ENCODE measurements at regions not wholly inside any gene's neighbourhood (a gene's known extent, or its start where the extent isn't known, plus 50 kb on each side); places are given as distances from the start of the nearest gene placed in this dataset.
"Not testable (repeated sequence)": the region's sequence is repeated elsewhere in the genome, so short reads cannot be mapped to it uniquely, and the experiment has no call there.

DNA sequence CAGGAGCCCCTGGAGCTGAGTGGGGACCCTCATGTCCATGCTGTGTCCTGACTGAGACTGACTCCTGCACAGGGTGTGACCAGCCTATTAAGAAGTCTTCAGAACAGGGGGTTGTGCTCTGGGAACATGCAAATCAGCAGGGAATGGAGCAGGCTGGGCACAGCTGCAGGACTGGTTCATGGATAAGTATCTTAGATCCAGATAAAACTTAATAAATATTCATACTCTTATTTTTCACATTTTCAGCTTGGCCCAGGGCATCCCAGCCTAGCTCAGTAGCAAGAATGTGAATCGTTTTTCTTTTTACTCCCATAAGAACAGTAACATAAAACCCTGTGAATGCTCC, 479.7 kb downstream of the RPIA start:
- H3K27ac ChIP-seq (ENCODE audit: low read depth, low read length); H2BK5ac ChIP-seq (ENCODE audit: low read length); H3K56ac ChIP-seq (ENCODE audit: low read length); H2AK5ac ChIP-seq (ENCODE audit: low read length); H4K8ac ChIP-seq (ENCODE audit: low read depth, low read length); H3K18ac ChIP-seq (ENCODE audit: low read length); H3K9ac ChIP-seq (ENCODE audit: low read length); H3K79me2 ChIP-seq (ENCODE audit: control insufficient read depth, insufficient read depth, low read length); H3K36me3 ChIP-seq (ENCODE audit: control insufficient read depth, insufficient read depth, low read length); H3K4me1 ChIP-seq (ENCODE audit: control insufficient read depth, low read depth, low read length); H2BK15ac ChIP-seq (replicated peaks; ENCODE audit: low read depth); H3K27me3 ChIP-seq (ENCODE audit: insufficient read depth, low read length, poor library complexity); H2BK120ac ChIP-seq (ENCODE audit: low read depth, low read length); DNase-seq; H3K4me2 ChIP-seq (ENCODE audit: low read length); H3K4me3 ChIP-seq (ENCODE audit: low read length); H3K23ac ChIP-seq (ENCODE audit: low read length); H4K5ac ChIP-seq (ENCODE audit: low read length); H3K79me1 ChIP-seq (ENCODE audit: low read length); H3K4ac ChIP-seq (ENCODE audit: low read depth, low read length): not testable (repeated sequence)
- WGBS (ENCODE audit: extremely low coverage, insufficient coverage, low lambda C conversion rate), result no CpG with 5 or more reads among the region's 1 CpG

DNA sequence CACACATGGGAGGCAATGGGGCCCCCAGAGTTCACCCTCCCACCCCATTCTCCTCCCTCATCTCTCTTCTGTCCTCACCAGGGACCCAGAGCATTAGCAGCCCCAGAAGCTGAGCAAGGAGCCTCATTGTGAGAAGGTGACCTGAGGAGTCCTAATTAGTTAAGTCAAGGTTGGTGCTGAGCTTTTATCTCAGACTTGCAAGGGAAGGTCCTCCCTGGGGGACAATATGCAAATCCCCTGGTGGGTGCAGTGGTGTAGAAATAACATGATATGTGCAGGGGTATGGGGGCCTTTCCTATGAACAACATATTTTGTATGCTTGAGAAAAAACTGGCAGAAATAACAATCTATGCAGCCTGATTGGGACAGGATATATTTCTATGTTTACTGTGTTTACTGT, 485.5 kb downstream of the RPIA start:
- H2BK5ac ChIP-seq (ENCODE audit: low read length); H2AK5ac ChIP-seq (ENCODE audit: low read length); H4K8ac ChIP-seq (ENCODE audit: low read depth, low read length); DNase-seq; H3K4ac ChIP-seq (ENCODE audit: low read depth, low read length); H3K4me2 ChIP-seq (ENCODE audit: low read length); H3K79me1 ChIP-seq (ENCODE audit: low read length); H4K5ac ChIP-seq (ENCODE audit: low read length); H3K36me3 ChIP-seq (ENCODE audit: control insufficient read depth, insufficient read depth, low read length); H3K18ac ChIP-seq (ENCODE audit: low read length); H3K79me2 ChIP-seq (ENCODE audit: control insufficient read depth, insufficient read depth, low read length); H3K56ac ChIP-seq (ENCODE audit: low read length); H3K27ac ChIP-seq (ENCODE audit: low read depth, low read length); H3K4me1 ChIP-seq (ENCODE audit: control insufficient read depth, low read depth, low read length); H3K4me3 ChIP-seq (ENCODE audit: low read length); H3K9ac ChIP-seq (ENCODE audit: low read length); H2BK15ac ChIP-seq (replicated peaks; ENCODE audit: low read depth); H3K27me3 ChIP-seq (ENCODE audit: insufficient read depth, low read length, poor library complexity); H3K23ac ChIP-seq (ENCODE audit: low read length); H2BK120ac ChIP-seq (ENCODE audit: low read depth, low read length): not testable (repeated sequence)

DNA sequence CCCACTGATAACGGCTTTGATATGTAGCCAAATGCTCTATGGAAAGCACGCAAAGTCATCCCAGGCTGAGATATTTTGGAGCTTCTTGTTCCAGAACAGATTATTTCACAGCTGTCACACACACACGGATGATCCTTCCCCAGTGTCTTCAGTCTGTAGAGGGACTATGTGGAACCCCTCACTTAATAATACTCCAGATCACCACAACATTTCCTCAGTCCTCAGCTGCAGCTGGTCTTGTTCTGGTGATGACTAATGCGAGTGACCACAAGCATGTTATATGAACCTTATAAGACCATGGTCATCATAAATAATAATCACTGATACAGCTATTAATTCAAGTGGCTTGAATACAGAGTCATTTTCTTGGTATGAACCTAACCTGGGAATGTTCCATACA, 490.7 kb downstream of the RPIA start:
- not testable (repeated sequence) for H3K4ac ChIP-seq (ENCODE audit: low read depth, low read length); H3K79me2 ChIP-seq (ENCODE audit: control insufficient read depth, insufficient read depth, low read length); H3K18ac ChIP-seq (ENCODE audit: low read length); H3K79me1 ChIP-seq (ENCODE audit: low read length); H4K8ac ChIP-seq (ENCODE audit: low read depth, low read length); DNase-seq; H3K4me1 ChIP-seq (ENCODE audit: control insufficient read depth, low read depth, low read length); H3K4me3 ChIP-seq (ENCODE audit: low read length); H4K5ac ChIP-seq (ENCODE audit: low read length); H3K36me3 ChIP-seq (ENCODE audit: control insufficient read depth, insufficient read depth, low read length); H2BK15ac ChIP-seq (replicated peaks; ENCODE audit: low read depth); H3K56ac ChIP-seq (ENCODE audit: low read length); H3K23ac ChIP-seq (ENCODE audit: low read length); H3K4me2 ChIP-seq (ENCODE audit: low read length); H2BK5ac ChIP-seq (ENCODE audit: low read length); H2BK120ac ChIP-seq (ENCODE audit: low read depth, low read length); H3K27ac ChIP-seq (ENCODE audit: low read depth, low read length); H3K9ac ChIP-seq (ENCODE audit: low read length); H3K27me3 ChIP-seq (ENCODE audit: insufficient read depth, low read length, poor library complexity); H2AK5ac ChIP-seq (ENCODE audit: low read length)
- WGBS (ENCODE audit: extremely low coverage, insufficient coverage, low lambda C conversion rate), result no CpG with 5 or more reads among the region's 4 CpGs

- not testable (repeated sequence) for H3K56ac ChIP-seq (ENCODE audit: low read length); H3K9ac ChIP-seq (ENCODE audit: low read length); H4K8ac ChIP-seq (ENCODE audit: low read depth, low read length); H3K27ac ChIP-seq (ENCODE audit: low read depth, low read length); H3K4ac ChIP-seq (ENCODE audit: low read depth, low read length); H3K27me3 ChIP-seq (ENCODE audit: insufficient read depth, low read length, poor library complexity); H3K4me1 ChIP-seq (ENCODE audit: control insufficient read depth, low read depth, low read length); H4K5ac ChIP-seq (ENCODE audit: low read length); DNase-seq; H3K4me3 ChIP-seq (ENCODE audit: low read length); H3K4me2 ChIP-seq (ENCODE audit: low read length); H3K18ac ChIP-seq (ENCODE audit: low read length); H3K79me2 ChIP-seq (ENCODE audit: control insufficient read depth, insufficient read depth, low read length); H2BK120ac ChIP-seq (ENCODE audit: low read depth, low read length); H2BK5ac ChIP-seq (ENCODE audit: low read length); H3K79me1 ChIP-seq (ENCODE audit: low read length); H2BK15ac ChIP-seq (replicated peaks; ENCODE audit: low read depth); H3K36me3 ChIP-seq (ENCODE audit: control insufficient read depth, insufficient read depth, low read length); H2AK5ac ChIP-seq (ENCODE audit: low read length); H3K23ac ChIP-seq (ENCODE audit: low read length)
- no CpG with 5 or more reads among the region's 1 CpG for WGBS (ENCODE audit: extremely low coverage, insufficient coverage, low lambda C conversion rate)
These were observed 493.3 kb downstream of the RPIA start for GRCh38 chr2:89184746-89185145.

GRCh38 chr2:89195636-89196251, 504.3 kb downstream of the RPIA start:
- H2BK15ac ChIP-seq (replicated peaks; ENCODE audit: low read depth); H3K36me3 ChIP-seq (ENCODE audit: control insufficient read depth, insufficient read depth, low read length); H2BK5ac ChIP-seq (ENCODE audit: low read length); H4K8ac ChIP-seq (ENCODE audit: low read depth, low read length); H3K9ac ChIP-seq (ENCODE audit: low read length); H3K4me3 ChIP-seq (ENCODE audit: low read length); H3K23ac ChIP-seq (ENCODE audit: low read length); H3K4ac ChIP-seq (ENCODE audit: low read depth, low read length); H3K56ac ChIP-seq (ENCODE audit: low read length); H2AK5ac ChIP-seq (ENCODE audit: low read length); H3K4me2 ChIP-seq (ENCODE audit: low read length); H3K79me2 ChIP-seq (ENCODE audit: control insufficient read depth, insufficient read depth, low read length); H3K27ac ChIP-seq (ENCODE audit: low read depth, low read length); H3K79me1 ChIP-seq (ENCODE audit: low read length); H3K4me1 ChIP-seq (ENCODE audit: control insufficient read depth, low read depth, low read length); H3K27me3 ChIP-seq (ENCODE audit: insufficient read depth, low read length, poor library complexity); DNase-seq; H2BK120ac ChIP-seq (ENCODE audit: low read depth, low read length); H4K5ac ChIP-seq (ENCODE audit: low read length); H3K18ac ChIP-seq (ENCODE audit: low read length): not testable (repeated sequence)
- no CpG with 5 or more reads among the region's 4 CpGs for WGBS (ENCODE audit: extremely low coverage, insufficient coverage, low lambda C conversion rate)

DNA sequence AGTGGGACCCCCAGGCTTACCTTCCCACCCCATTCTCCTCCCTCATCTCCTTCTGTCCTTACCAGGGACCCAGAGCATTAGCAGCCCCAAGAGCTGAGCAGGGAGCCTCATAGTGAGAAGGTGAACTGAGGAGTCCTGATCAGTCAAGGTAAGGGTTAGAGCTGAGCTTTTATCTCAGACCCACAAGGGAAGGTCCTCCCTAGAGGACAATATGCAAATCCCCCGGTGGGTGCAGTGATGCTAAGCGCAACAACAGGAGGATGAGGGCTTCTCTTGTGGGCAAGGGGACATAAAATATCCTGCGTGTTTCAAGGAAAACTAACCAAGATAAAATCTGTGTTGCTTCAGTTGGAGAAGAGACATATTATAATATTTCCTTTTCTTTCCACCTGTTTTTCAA, 505.2 kb downstream of the RPIA start:
- H2AK5ac ChIP-seq (ENCODE audit: low read length); H3K4me3 ChIP-seq (ENCODE audit: low read length); DNase-seq; H3K27ac ChIP-seq (ENCODE audit: low read depth, low read length); H3K79me1 ChIP-seq (ENCODE audit: low read length); H3K9ac ChIP-seq (ENCODE audit: low read length); H3K23ac ChIP-seq (ENCODE audit: low read length); H2BK15ac ChIP-seq (replicated peaks; ENCODE audit: low read depth); H3K36me3 ChIP-seq (ENCODE audit: control insufficient read depth, insufficient read depth, low read length); H3K4me2 ChIP-seq (ENCODE audit: low read length); H2BK120ac ChIP-seq (ENCODE audit: low read depth, low read length); H2BK5ac ChIP-seq (ENCODE audit: low read length); H3K4ac ChIP-seq (ENCODE audit: low read depth, low read length); H3K18ac ChIP-seq (ENCODE audit: low read length); H3K79me2 ChIP-seq (ENCODE audit: control insufficient read depth, insufficient read depth, low read length); H4K5ac ChIP-seq (ENCODE audit: low read length); H4K8ac ChIP-seq (ENCODE audit: low read depth, low read length); H3K56ac ChIP-seq (ENCODE audit: low read length); H3K4me1 ChIP-seq (ENCODE audit: control insufficient read depth, low read depth, low read length); H3K27me3 ChIP-seq (ENCODE audit: insufficient read depth, low read length, poor library complexity): not testable (repeated sequence)
- no CpG with 5 or more reads among the region's 3 CpGs for WGBS (ENCODE audit: extremely low coverage, insufficient coverage, low lambda C conversion rate)

Data from mesendoderm (in vitro differentiated cells).